ENCODE measurements at regions not wholly inside any gene's neighbourhood (a gene's known extent, or its start where the extent isn't known, plus 50 kb on each side); places are given as distances from the start of the nearest gene placed in this dataset.

- no peak for DNase-seq (ENCODE audit: low spot score)
- TF ChIP-seq, protein P1, sequence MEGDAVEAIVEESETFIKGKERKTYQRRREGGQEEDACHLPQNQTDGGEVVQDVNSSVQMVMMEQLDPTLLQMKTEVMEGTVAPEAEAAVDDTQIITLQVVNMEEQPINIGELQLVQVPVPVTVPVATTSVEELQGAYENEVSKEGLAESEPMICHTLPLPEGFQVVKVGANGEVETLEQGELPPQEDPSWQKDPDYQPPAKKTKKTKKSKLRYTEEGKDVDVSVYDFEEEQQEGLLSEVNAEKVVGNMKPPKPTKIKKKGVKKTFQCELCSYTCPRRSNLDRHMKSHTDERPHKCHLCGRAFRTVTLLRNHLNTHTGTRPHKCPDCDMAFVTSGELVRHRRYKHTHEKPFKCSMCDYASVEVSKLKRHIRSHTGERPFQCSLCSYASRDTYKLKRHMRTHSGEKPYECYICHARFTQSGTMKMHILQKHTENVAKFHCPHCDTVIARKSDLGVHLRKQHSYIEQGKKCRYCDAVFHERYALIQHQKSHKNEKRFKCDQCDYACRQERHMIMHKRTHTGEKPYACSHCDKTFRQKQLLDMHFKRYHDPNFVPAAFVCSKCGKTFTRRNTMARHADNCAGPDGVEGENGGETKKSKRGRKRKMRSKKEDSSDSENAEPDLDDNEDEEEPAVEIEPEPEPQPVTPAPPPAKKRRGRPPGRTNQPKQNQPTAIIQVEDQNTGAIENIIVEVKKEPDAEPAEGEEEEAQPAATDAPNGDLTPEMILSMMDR (IDR thresholded peaks at IDR 0.05; ENCODE audit: extremely low read depth, missing control alignments), result no peak
These were observed 343.1 kb upstream of the KCND2 start for GRCh38 chr7:119929891-119930290.

DNA sequence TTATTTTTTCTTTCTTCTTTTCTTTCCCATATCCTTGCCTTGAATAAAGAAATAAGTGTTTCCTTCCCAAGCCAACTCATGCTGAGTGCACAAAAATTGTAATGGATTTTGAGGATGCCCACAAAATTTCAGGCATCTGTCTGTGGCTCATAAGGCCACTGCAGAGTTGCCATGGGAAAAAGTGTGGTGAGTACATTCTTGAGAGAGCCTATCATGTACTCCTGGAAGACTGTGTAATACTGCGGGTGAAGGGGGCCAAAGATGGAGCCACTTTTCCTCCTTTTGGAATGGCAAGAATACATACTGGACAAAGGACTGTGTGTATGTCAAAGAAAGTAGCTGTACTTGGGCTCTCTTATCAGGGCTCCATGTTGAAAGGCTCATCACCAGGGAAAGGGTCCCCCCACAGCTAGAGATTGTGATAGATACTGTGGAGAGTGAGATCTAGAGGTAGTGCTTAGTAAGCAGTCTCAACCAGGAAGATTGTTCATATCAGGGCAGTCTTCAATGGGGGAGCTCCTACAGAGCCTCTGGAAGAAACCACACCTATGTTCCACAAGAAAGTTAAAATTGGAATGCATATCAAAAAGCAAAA is 341.6 kb upstream of the KCND2 start:
- TF ChIP-seq, protein P1 (IDR thresholded peaks at IDR 0.05; ENCODE audit: extremely low read depth, missing control alignments), result no peak
- no peak for DNase-seq (ENCODE audit: low spot score)

DNA sequence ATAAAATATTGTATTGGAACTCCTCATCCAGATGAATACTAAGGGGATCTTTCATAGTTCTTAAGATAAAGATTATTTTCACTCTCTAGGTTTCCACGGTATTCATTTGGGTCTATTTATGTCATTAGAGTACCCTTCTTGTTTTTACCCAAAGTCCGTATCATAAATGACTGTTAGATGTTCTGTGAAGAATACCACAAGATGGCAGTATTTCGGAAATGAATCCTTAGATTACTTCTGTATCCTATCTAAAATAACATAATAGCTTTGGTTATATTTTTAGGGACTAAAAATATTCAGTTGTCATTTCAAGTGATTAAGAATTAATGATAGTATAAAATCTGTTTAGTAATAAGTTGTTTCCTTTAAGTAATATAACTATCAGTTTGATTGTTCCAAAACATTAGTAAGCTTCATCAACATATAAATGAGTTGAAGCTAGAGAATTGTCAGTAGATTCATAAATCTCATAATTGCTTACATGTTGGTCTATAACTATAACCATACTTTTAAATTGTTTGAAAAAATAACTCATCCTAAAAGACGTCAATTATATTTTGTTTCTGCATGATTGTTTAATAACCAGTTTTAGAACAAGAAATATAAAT is 337.5 kb upstream of the KCND2 start:
- peak; percentile 18 for DNase-seq (ENCODE audit: low spot score)
- TF ChIP-seq, protein P1 (IDR thresholded peaks at IDR 0.05; ENCODE audit: extremely low read depth, missing control alignments), result peak; percentile 18

DNA sequence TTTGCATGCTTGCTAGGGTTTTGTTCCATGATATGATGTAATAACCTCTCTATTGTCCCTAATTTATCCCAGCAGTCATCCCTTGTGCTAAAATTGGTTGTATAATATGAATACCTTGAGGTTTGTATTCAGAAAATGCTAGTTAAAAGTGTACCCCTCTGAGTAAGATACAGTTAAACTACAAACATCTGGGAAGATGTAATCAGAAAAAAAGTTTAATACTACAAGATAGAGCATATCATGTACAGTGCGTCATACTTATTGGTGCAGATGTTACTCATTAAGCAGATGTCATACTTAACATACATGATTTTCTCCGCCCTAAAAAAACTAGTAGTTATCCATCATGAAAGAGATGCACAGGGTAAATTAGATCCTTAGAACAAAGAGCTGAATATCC is 336.1 kb upstream of the KCND2 start:
- no peak for DNase-seq (ENCODE audit: low spot score)
- TF ChIP-seq, protein P1 (IDR thresholded peaks at IDR 0.05; ENCODE audit: extremely low read depth, missing control alignments), result no peak

- DNase-seq (ENCODE audit: low spot score), result no peak
- TF ChIP-seq, protein P1 (IDR thresholded peaks at IDR 0.05; ENCODE audit: extremely low read depth, missing control alignments), result no peak
These were observed 335.2 kb upstream of the KCND2 start for GRCh38 chr7:119937745-119938144.

GRCh38 chr7:119943942-119944600 is 328.9 kb upstream of the KCND2 start:
- no peak for DNase-seq (ENCODE audit: low spot score)
- TF ChIP-seq, protein P1 (IDR thresholded peaks at IDR 0.05; ENCODE audit: extremely low read depth, missing control alignments), result no peak

DNA sequence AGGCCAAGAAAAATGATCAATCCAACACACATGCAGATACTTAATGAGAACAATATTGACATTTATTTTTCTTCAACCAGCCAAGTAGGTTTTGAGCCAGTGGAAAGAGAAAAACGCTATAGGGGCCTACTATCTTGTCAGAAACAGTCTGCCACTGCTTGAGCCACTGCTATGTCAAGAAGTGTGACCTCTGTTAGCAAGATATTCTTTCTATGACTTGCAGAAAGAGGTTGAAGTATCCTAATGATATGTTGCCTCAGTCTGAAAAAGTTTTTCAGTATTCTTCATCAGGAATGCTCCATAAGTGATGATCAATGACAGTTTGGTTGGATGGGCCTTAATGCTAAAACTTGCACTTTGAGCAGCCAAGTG is 328.4 kb upstream of the KCND2 start:
- DNase-seq (ENCODE audit: low spot score), result no peak
- TF ChIP-seq, protein P1 (IDR thresholded peaks at IDR 0.05; ENCODE audit: extremely low read depth, missing control alignments), result no peak
